ENCODE measurements at regions not wholly inside any gene's neighbourhood (a gene's known extent, or its start where the extent isn't known, plus 50 kb on each side); places are given as distances from the start of the nearest gene placed in this dataset.

DNA sequence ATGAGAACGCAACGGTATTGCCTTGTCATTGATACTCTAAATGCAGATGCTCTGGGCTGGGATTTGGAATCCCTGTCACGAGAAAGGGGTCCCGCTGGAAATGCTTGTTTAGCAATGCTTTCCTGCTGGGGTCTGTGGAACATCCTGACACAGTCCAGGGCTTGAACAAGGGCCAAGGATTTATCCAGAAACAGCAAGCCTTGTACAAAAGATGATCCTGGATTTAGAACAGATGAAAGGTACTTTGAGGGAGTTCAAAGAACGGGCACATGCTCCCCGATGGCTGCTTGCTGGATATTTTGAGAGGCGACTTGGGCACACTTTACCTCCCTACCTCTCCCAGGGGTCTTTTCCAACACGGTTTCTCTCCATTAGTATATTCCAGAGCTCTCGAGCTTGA is 108.1 kb upstream of the CELF4 start:
- H3K27ac ChIP-seq (ENCODE audit: low read length): no peak overlapping the region
- ChIA-PET POLR2A (no interaction called here), CTCF (no interaction called here)
- H3K36me3 ChIP-seq (ENCODE audit: control insufficient read depth in 2 of 2, extremely low read depth in 1 of 2, insufficient read depth in 1 of 2, low read length in 1 of 2): no peaks in the 10 kb centered on the region
- Mint-ChIP-seq H3K9me3 (peaks cover 0 to 5% (median 0%) of the 10 kb centered on the region in 3 donors), H3K4me1 (no peaks in the 10 kb centered on the region), H3K27ac (no peak overlapping the region), H3K4me3 (no peak overlapping the region), H3K27me3 (no peaks in the 10 kb centered on the region), H3K36me3 (no peaks in the 10 kb centered on the region)
- no peak overlapping the region for H3K4me3 ChIP-seq (ENCODE audit: control insufficient read depth in 1 of 2, extremely low read depth in 1 of 2, low read length in 1 of 2)
- no peaks in the 10 kb centered on the region for H3K4me1 ChIP-seq (ENCODE audit: control insufficient read depth in 1 of 2, extremely low read depth in 1 of 2, insufficient read depth in 2 of 2, low read length in 2 of 2)
- H3K27me3 ChIP-seq (replicated peaks in 1 of 2; ENCODE audit: control insufficient read depth in 2 of 2, extremely low read depth in 1 of 2, insufficient read depth in 2 of 2, low read length in 1 of 2): no peaks in the 10 kb centered on the region
- no peak for DNase-seq
- no peaks in the 10 kb centered on the region for H3K9me3 ChIP-seq
- WGBS (ENCODE audit: insufficient coverage): 100% methylated on average over 2 of the region's 9 CpGs
- no peak for ATAC-seq (replicated peaks in 1 of 4)

DNA sequence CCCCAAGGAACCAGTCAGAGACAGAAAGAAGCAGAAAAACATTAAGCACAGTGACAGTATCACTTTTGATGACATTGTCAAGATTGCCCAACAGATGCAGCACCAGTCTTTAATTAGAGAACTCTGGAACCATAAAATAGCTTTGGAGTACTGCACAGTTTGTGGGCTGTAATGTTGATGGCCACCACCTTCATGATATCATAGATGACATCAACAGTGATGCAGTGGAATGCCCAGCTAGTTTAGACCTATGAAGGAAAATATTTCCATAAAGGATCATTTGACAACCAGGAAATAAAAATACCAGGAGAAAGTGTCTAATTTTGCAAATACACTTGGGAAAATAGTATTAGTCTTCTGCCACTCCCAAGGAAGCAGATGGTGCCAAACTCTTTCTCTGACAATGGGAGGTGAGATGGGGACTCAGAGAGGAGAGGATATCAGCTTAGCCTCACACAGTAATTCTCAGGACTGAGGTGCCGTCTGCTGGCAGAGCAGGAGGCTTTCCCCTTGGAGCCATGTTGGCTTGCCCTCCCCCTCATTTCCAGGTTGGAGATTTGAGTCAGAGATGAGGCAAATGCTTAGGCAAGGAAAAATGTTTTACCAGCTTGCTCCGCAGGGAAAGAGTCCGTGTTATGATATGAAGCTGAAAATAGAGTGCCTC is 107.5 kb upstream of the CELF4 start:
- no peak overlapping the region for H3K27ac Mint-ChIP-seq
- peaks cover 0 to 5% (median 0%) of the 10 kb centered on the region in 3 donors for H3K9me3 Mint-ChIP-seq
- no peak overlapping the region for H3K4me3 Mint-ChIP-seq
- H3K36me3 ChIP-seq (ENCODE audit: control insufficient read depth in 2 of 2, extremely low read depth in 1 of 2, insufficient read depth in 1 of 2, low read length in 1 of 2): no peaks in the 10 kb centered on the region
- DNase-seq (no peak), ATAC-seq (replicated peaks in 1 of 4) (no peak)
- no peaks in the 10 kb centered on the region for H3K36me3 Mint-ChIP-seq
- H3K27ac ChIP-seq (ENCODE audit: low read length): no peak overlapping the region
- no peaks in the 10 kb centered on the region for H3K27me3 ChIP-seq (replicated peaks in 1 of 2; ENCODE audit: control insufficient read depth in 2 of 2, extremely low read depth in 1 of 2, insufficient read depth in 2 of 2, low read length in 1 of 2)
- WGBS (ENCODE audit: insufficient coverage): no CpG with 5 or more reads among the region's 3 CpGs
- ChIA-PET CTCF (no interaction called here), POLR2A (no interaction called here)
- H3K27me3 Mint-ChIP-seq: no peaks in the 10 kb centered on the region
- no peaks in the 10 kb centered on the region for H3K4me1 Mint-ChIP-seq
- no peak overlapping the region for H3K4me3 ChIP-seq (ENCODE audit: control insufficient read depth in 1 of 2, extremely low read depth in 1 of 2, low read length in 1 of 2)
- H3K9me3 ChIP-seq: no peaks in the 10 kb centered on the region
- no peaks in the 10 kb centered on the region for H3K4me1 ChIP-seq (ENCODE audit: control insufficient read depth in 1 of 2, extremely low read depth in 1 of 2, insufficient read depth in 2 of 2, low read length in 2 of 2)

DNA sequence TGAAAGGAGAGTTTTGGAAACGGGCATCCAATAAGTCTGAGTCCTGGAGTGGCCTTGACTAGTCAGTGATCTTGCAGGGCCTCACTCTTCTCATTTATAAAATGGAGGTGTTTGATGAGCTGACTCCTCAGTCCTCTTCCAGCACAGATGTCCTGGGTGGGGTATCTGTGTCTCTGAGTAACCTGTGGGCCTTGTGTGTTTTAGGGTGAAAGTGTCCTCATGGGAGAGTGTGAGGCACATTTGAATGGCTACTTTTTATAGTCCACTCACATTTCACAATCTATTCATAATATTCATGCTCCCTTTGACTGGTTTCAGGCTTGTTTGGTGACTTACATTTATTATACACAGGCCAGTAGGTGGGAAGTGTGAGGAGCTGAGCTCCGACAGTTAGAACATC is 106.4 kb upstream of the CELF4 start:
- Mint-ChIP-seq H3K9me3 (peaks cover 0 to 7% (median 5%) of the 10 kb centered on the region in 3 donors), H3K4me3 (no peak overlapping the region), H3K36me3 (no peaks in the 10 kb centered on the region), H3K27ac (no peak overlapping the region), H3K4me1 (no peaks in the 10 kb centered on the region), H3K27me3 (no peaks in the 10 kb centered on the region)
- POLR2A ChIA-PET: no interaction called here
- no peak for DNase-seq
- Histone ChIP-seq H3K4me3 (ENCODE audit: control insufficient read depth in 1 of 2, extremely low read depth in 1 of 2, low read length in 1 of 2) (no peak overlapping the region), H3K9me3 (no peaks in the 10 kb centered on the region), H3K27me3 (replicated peaks in 1 of 2; ENCODE audit: control insufficient read depth in 2 of 2, extremely low read depth in 1 of 2, insufficient read depth in 2 of 2, low read length in 1 of 2) (no peaks in the 10 kb centered on the region), H3K36me3 (ENCODE audit: control insufficient read depth in 2 of 2, extremely low read depth in 1 of 2, insufficient read depth in 1 of 2, low read length in 1 of 2) (no peaks in the 10 kb centered on the region), H3K27ac (ENCODE audit: low read length) (no peak overlapping the region), H3K4me1 (ENCODE audit: control insufficient read depth in 1 of 2, extremely low read depth in 1 of 2, insufficient read depth in 2 of 2, low read length in 2 of 2) (no peaks in the 10 kb centered on the region)
- ATAC-seq (replicated peaks in 1 of 4): no peak
- CTCF ChIA-PET: no interaction called here
- no CpG with 5 or more reads among the region's 2 CpGs for WGBS (ENCODE audit: insufficient coverage)

DNA sequence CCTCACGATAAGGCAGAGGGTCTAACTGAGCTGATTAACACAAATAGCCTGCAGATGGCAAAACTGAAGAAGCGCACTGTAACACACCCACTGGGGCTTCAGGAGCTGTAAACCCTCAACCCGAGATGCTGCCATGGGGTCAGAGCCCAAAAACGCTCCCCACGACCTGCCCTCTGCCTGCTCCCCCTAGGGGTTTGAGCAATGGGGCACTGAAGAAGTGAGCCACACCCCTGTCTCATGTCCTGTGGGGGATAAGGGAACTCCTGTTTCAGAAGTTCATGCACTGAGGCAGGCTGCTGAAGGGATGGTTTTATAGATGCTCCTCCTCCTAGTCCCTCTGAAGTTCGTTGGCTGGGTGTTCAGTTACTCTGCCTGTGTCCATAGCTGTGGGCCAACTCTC is 105.9 kb upstream of the CELF4 start:
- no peaks in the 10 kb centered on the region for H3K9me3 ChIP-seq
- ChIA-PET POLR2A (no interaction called here), CTCF (no interaction called here)
- 83% methylated on average over 6 of the region's 6 CpGs for WGBS (ENCODE audit: insufficient coverage)
- no peaks in the 10 kb centered on the region for H3K27me3 ChIP-seq (replicated peaks in 1 of 2; ENCODE audit: control insufficient read depth in 2 of 2, extremely low read depth in 1 of 2, insufficient read depth in 2 of 2, low read length in 1 of 2)
- ATAC-seq (replicated peaks in 1 of 4) (no peak), DNase-seq (no peak)
- H3K4me3 Mint-ChIP-seq: no peak overlapping the region
- H3K4me1 Mint-ChIP-seq: no peaks in the 10 kb centered on the region
- no peak overlapping the region for H3K27ac ChIP-seq (ENCODE audit: low read length)
- H3K4me1 ChIP-seq (ENCODE audit: control insufficient read depth in 1 of 2, extremely low read depth in 1 of 2, insufficient read depth in 2 of 2, low read length in 2 of 2): no peaks in the 10 kb centered on the region
- no peaks in the 10 kb centered on the region for H3K36me3 ChIP-seq (ENCODE audit: control insufficient read depth in 2 of 2, extremely low read depth in 1 of 2, insufficient read depth in 1 of 2, low read length in 1 of 2)
- H3K4me3 ChIP-seq (ENCODE audit: control insufficient read depth in 1 of 2, extremely low read depth in 1 of 2, low read length in 1 of 2): no peak overlapping the region
- H3K27me3 Mint-ChIP-seq: no peaks in the 10 kb centered on the region
- H3K27ac Mint-ChIP-seq: no peak overlapping the region
- peaks cover 0 to 7% (median 5%) of the 10 kb centered on the region in 3 donors for H3K9me3 Mint-ChIP-seq
- no peaks in the 10 kb centered on the region for H3K36me3 Mint-ChIP-seq

DNA sequence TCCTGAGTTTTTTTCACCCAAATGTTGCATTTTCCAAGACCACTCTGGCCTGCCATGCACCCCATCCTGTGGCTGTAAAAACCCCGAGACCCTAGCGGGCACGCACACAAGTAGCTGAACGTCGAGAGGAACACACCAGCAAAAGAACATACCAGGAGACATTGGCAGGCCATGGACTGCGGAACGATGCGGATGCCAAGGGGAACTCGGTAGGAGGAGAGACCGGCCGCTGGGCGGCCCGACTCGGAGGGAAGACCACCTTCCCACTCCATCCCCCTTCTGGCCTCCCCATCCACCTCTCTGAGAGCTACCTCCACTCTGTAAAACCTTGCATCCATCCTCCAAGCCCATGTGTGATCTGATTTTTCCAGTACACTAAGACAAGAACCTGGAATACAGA is 105.5 kb upstream of the CELF4 start:
- POLR2A ChIA-PET: no interaction called here
- H3K36me3 ChIP-seq (ENCODE audit: control insufficient read depth in 2 of 2, extremely low read depth in 1 of 2, insufficient read depth in 1 of 2, low read length in 1 of 2): no peaks in the 10 kb centered on the region
- CTCF ChIA-PET: no interaction called here
- H3K27ac ChIP-seq (ENCODE audit: low read length): no peak overlapping the region
- H3K9me3 ChIP-seq: no peaks in the 10 kb centered on the region
- no peaks in the 10 kb centered on the region for H3K36me3 Mint-ChIP-seq
- H3K4me3 ChIP-seq (ENCODE audit: control insufficient read depth in 1 of 2, extremely low read depth in 1 of 2, low read length in 1 of 2): no peak overlapping the region
- H3K4me3 Mint-ChIP-seq: no peak overlapping the region
- H3K27me3 Mint-ChIP-seq: no peaks in the 10 kb centered on the region
- no peak overlapping the region for H3K27ac Mint-ChIP-seq
- no peaks in the 10 kb centered on the region for H3K27me3 ChIP-seq (replicated peaks in 1 of 2; ENCODE audit: control insufficient read depth in 2 of 2, extremely low read depth in 1 of 2, insufficient read depth in 2 of 2, low read length in 1 of 2)
- DNase-seq: no peak
- H3K4me1 Mint-ChIP-seq: no peaks in the 10 kb centered on the region
- no peak for ATAC-seq (replicated peaks in 1 of 4)
- 97% methylated on average over 13 of the region's 14 CpGs for WGBS (ENCODE audit: insufficient coverage)
- H3K4me1 ChIP-seq (ENCODE audit: control insufficient read depth in 1 of 2, extremely low read depth in 1 of 2, insufficient read depth in 2 of 2, low read length in 2 of 2): no peaks in the 10 kb centered on the region
- H3K9me3 Mint-ChIP-seq: peaks cover 0 to 7% (median 5%) of the 10 kb centered on the region in 3 donors

DNA sequence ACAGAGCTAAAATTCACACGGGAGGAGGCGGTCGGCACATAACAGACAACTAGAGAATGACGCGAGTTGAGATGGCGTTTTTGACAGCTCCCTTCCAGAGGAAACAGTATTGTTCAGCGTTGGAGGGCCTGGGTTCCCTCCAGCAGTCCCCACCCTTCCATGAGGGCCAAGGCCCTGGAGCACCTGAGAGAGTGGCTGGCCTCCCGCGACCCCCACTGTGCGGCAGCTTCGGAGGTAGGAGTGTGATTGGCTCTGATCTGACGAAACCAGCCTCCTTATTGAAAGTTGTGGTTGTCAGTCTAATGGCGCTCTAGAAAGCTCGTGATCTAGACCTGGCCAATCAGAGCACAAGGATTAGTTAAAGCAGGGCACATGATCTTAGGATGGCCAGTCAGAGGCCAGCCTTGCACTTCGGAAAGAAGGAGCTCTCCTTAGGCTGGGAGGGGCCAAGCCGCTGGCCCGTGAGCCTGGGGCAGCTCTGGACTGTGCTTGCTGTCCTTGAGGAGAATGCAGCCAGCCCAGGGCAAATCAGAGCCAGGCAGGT is 104.5 kb upstream of the CELF4 start:
- Mint-ChIP-seq H3K4me3 (no peak overlapping the region), H3K9me3 (peaks cover 0 to 7% (median 0%) of the 10 kb centered on the region in 3 donors)
- ATAC-seq (replicated peaks in 1 of 4): no peak

More for the DNA sequence above, 104.5 kb upstream of the CELF4 start:
- H3K36me3 Mint-ChIP-seq: no peaks in the 10 kb centered on the region
- H3K27ac ChIP-seq (ENCODE audit: low read length): no peak overlapping the region
- no peaks in the 10 kb centered on the region for H3K27me3 Mint-ChIP-seq
- 91% methylated on average over 17 of the region's 17 CpGs for WGBS (ENCODE audit: insufficient coverage)
- H3K9me3 ChIP-seq: no peaks in the 10 kb centered on the region
- H3K27me3 ChIP-seq (replicated peaks in 1 of 2; ENCODE audit: control insufficient read depth in 2 of 2, extremely low read depth in 1 of 2, insufficient read depth in 2 of 2, low read length in 1 of 2): no peaks in the 10 kb centered on the region
- POLR2A ChIA-PET: no interaction called here
- H3K36me3 ChIP-seq (ENCODE audit: control insufficient read depth in 2 of 2, extremely low read depth in 1 of 2, insufficient read depth in 1 of 2, low read length in 1 of 2): no peaks in the 10 kb centered on the region
- no peak overlapping the region for H3K27ac Mint-ChIP-seq
- CTCF ChIA-PET: no interaction called here
- no peak for DNase-seq
- no peaks in the 10 kb centered on the region for H3K4me1 ChIP-seq (ENCODE audit: control insufficient read depth in 1 of 2, extremely low read depth in 1 of 2, insufficient read depth in 2 of 2, low read length in 2 of 2)
- no peak overlapping the region for H3K4me3 ChIP-seq (ENCODE audit: control insufficient read depth in 1 of 2, extremely low read depth in 1 of 2, low read length in 1 of 2)
- no peaks in the 10 kb centered on the region for H3K4me1 Mint-ChIP-seq

Measured in T-cell (primary cell).